ENCODE measurements at regions not wholly inside any gene's neighbourhood (a gene's known extent, or its start where the extent isn't known, plus 50 kb on each side); places are given as distances from the start of the nearest gene placed in this dataset.

DNA sequence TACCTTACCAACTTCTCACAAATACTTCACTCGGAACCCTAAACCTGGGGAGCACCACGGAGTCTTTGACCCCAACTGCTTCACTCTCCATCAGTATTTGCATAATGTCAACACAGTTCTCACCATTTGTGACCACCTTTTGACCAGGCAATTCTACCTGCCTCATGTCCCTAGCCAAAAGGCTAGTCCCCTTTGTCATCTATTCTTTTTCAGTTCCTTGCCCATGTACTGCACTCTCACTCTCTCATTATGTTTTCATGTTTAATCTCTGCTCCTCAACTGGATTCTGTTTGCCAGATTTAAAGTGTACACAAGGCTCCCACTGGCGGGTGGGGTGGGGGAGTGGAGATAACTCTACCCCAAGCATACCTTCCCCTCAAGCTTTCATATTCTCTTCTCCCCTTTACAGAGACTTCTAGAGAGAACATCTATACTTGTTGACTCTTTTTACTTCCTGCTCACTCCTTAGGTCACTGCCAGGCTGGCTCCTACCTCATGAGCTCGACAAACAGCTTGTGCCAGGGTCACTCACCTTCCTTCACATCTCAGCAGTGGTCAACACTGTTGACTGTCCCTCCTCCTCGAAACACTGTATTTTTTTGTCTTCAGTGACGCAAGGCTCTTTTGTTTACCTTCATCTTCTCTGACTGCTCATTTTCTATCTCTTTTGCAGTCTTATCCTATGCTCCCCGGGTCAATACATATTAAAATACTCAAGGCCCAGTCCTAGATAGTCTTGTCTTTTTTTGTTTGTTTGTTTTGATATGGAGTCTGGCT, 88.7 kb upstream of the MAP4K3 start:
- TF ChIP-seq RBM22 (optimal IDR thresholded peaks at IDR 0.05; ENCODE audit: low read length) (no peak), ZNF510 (CRISPR knock-in tag; IDR thresholded peaks at IDR 0.05; ENCODE audit: low read depth) (no peak), SMARCE1 (IDR thresholded peaks at IDR 0.05; ENCODE audit: borderline replicate concordance) (no peak), POLR2AphosphoS5 (IDR thresholded peaks at IDR 0.05; ENCODE audit: low read depth, low read length) (no peak), GLI4 (CRISPR knock-in tag; IDR thresholded peaks at IDR 0.05; ENCODE audit: borderline replicate concordance) (no peak), POLR2A (IDR thresholded peaks at IDR 0.05; ENCODE audit: insufficient read depth in 1 of 2, low read depth in 2 of 2, low read length in 2 of 2) (no peak), FOXJ3 (CRISPR knock-in tag; IDR thresholded peaks at IDR 0.05; ENCODE audit: borderline replicate concordance) (no peak)
- TF ChIP-seq, protein P1, sequence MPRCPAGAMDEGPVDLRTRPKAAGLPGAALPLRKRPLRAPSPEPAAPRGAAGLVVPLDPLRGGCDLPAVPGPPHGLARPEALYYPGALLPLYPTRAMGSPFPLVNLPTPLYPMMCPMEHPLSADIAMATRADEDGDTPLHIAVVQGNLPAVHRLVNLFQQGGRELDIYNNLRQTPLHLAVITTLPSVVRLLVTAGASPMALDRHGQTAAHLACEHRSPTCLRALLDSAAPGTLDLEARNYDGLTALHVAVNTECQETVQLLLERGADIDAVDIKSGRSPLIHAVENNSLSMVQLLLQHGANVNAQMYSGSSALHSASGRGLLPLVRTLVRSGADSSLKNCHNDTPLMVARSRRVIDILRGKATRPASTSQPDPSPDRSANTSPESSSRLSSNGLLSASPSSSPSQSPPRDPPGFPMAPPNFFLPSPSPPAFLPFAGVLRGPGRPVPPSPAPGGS (CRISPR knock-in tag; IDR thresholded peaks at IDR 0.05) = no peak
- TF ChIP-seq, protein P2, sequence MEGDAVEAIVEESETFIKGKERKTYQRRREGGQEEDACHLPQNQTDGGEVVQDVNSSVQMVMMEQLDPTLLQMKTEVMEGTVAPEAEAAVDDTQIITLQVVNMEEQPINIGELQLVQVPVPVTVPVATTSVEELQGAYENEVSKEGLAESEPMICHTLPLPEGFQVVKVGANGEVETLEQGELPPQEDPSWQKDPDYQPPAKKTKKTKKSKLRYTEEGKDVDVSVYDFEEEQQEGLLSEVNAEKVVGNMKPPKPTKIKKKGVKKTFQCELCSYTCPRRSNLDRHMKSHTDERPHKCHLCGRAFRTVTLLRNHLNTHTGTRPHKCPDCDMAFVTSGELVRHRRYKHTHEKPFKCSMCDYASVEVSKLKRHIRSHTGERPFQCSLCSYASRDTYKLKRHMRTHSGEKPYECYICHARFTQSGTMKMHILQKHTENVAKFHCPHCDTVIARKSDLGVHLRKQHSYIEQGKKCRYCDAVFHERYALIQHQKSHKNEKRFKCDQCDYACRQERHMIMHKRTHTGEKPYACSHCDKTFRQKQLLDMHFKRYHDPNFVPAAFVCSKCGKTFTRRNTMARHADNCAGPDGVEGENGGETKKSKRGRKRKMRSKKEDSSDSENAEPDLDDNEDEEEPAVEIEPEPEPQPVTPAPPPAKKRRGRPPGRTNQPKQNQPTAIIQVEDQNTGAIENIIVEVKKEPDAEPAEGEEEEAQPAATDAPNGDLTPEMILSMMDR (CRISPR knock-in tag; IDR thresholded peaks at IDR 0.05) = no peak
- TF ChIP-seq, protein P3, sequence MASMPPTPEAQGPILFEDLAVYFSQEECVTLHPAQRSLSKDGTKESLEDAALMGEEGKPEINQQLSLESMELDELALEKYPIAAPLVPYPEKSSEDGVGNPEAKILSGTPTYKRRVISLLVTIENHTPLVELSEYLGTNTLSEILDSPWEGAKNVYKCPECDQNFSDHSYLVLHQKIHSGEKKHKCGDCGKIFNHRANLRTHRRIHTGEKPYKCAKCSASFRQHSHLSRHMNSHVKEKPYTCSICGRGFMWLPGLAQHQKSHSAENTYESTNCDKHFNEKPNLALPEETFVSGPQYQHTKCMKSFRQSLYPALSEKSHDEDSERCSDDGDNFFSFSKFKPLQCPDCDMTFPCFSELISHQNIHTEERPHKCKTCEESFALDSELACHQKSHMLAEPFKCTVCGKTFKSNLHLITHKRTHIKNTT (CRISPR knock-in tag; IDR thresholded peaks at IDR 0.05) = no peak
